ENCODE measurements at regions not wholly inside any gene's neighbourhood (a gene's known extent, or its start where the extent isn't known, plus 50 kb on each side); places are given as distances from the start of the nearest gene placed in this dataset.
"Not testable (repeated sequence)": the region's sequence is repeated elsewhere in the genome, so short reads cannot be mapped to it uniquely, and the experiment has no call there.

GRCh38 chr1:88579598-88579997 lies 104.5 kb upstream of the PKN2 start:
- 90 to 93% (median 90%) methylated on average over 3 of the region's 3 CpGs for WGBS, 4 donors
- Histone ChIP-seq H3K4me3 (no peak overlapping the region), H3K4me1 (no peaks in the 10 kb centered on the region), H3K9me3 (peaks cover 0 to 7% (median 0%) of the 10 kb centered on the region in 12 donors), H3K36me3 (no peaks in the 10 kb centered on the region), H3K27me3 (no peaks in the 10 kb centered on the region), H3K27ac (no peak overlapping the region)
- TF ChIP-seq POLR2A (IDR thresholded peaks at IDR 0.05) (no peak), CTCF (IDR thresholded peaks at IDR 0.05) (no peak)
- intact Hi-C loops (cut with DNase I) = no loop called here
- DNase-seq = no peak
- ATAC-seq = no peak

- DNase-seq (no peak), ATAC-seq (no peak)
- H3K4me3 ChIP-seq = no peak overlapping the region
- H3K36me3 ChIP-seq = no peaks in the 10 kb centered on the region
- 64 to 89% (median 82%) methylated on average over 1 to 2 of the region's 2 CpGs for WGBS, 4 donors
- H3K9me3 ChIP-seq = peaks cover 0 to 8% (median 0%) of the 10 kb centered on the region in 12 donors
- H3K4me1 ChIP-seq = no peaks in the 10 kb centered on the region
- H3K27me3 ChIP-seq = no peaks in the 10 kb centered on the region
- intact Hi-C loops (cut with DNase I) = no loop called here
- no peak for TF ChIP-seq CTCF (IDR thresholded peaks at IDR 0.05)
- no peak for TF ChIP-seq POLR2A (IDR thresholded peaks at IDR 0.05)
- H3K27ac ChIP-seq = no peak overlapping the region
These were observed 102.4 kb upstream of the PKN2 start for GRCh38 chr1:88581703-88582102.

- DNase-seq = no peak
- TF ChIP-seq POLR2A (IDR thresholded peaks at IDR 0.05) (no peak), CTCF (IDR thresholded peaks at IDR 0.05) (no peak)
- intact Hi-C loops (cut with DNase I) = no loop called here
- no peaks in the 10 kb centered on the region for H3K36me3 ChIP-seq
- H3K4me3 ChIP-seq = no peak overlapping the region
- ATAC-seq = no peak
- no peaks in the 10 kb centered on the region for H3K27me3 ChIP-seq
- peaks cover 0 to 47% (median 11%) of the 10 kb centered on the region in 12 donors for H3K9me3 ChIP-seq
- H3K4me1 ChIP-seq = no peaks in the 10 kb centered on the region
- H3K27ac ChIP-seq = no peak overlapping the region
These were observed 90.7 kb upstream of the PKN2 start for GRCh38 chr1:88593358-88593757.

GRCh38 chr1:88595355-88596002 lies 88.6 kb upstream of the PKN2 start:
- Histone ChIP-seq H3K36me3 (no peaks in the 10 kb centered on the region), H3K27ac (no peak overlapping the region), H3K27me3 (no peaks in the 10 kb centered on the region), H3K4me3 (no peak overlapping the region), H3K9me3 (peaks cover 0 to 53% (median 13%) of the 10 kb centered on the region in 12 donors), H3K4me1 (no peaks in the 10 kb centered on the region)
- no peak for DNase-seq
- no peak for ATAC-seq
- TF ChIP-seq CTCF (IDR thresholded peaks at IDR 0.05) (peak in 5 of 12 donors; percentile 11 to 27 (median 21)), POLR2A (IDR thresholded peaks at IDR 0.05) (no peak)
- 45 to 56% (median 54%) methylated on average over 4 of the region's 4 CpGs for WGBS, 4 donors
- intact Hi-C loops (cut with DNase I) = no loop called here

GRCh38 chr1:88597973-88598372 lies 86.1 kb upstream of the PKN2 start:
- H3K27ac ChIP-seq; ATAC-seq; H3K4me1 ChIP-seq; H3K27me3 ChIP-seq; intact Hi-C loops (cut with DNase I); H3K4me3 ChIP-seq; H3K36me3 ChIP-seq; DNase-seq: not testable (repeated sequence)
- 25 to 56% (median 53%) methylated on average over 1 of the region's 1 CpG for WGBS, 4 donors
- H3K9me3 ChIP-seq = peaks cover 0 to 33% (median 13%) of the 10 kb centered on the region in 12 donors
